HG02970 (cell line): ENCODE measurements at regions not wholly inside any gene's neighbourhood (a gene's known extent, or its start where the extent isn't known, plus 50 kb on each side); places are given as distances from the start of the nearest gene placed in this dataset.

Experiments
- ATAC-seq: cut with Tn5 transposase; IDR thresholded peaks from one replicate; pipeline ENCODE4 v1.9.1; 2021; ENCODE audit warnings: mild to moderate bottlenecking, moderate library complexity, moderate number of reproducible peaks; ENCODE audit not compliant: unreplicated experiment, low FRiP score

DNA sequence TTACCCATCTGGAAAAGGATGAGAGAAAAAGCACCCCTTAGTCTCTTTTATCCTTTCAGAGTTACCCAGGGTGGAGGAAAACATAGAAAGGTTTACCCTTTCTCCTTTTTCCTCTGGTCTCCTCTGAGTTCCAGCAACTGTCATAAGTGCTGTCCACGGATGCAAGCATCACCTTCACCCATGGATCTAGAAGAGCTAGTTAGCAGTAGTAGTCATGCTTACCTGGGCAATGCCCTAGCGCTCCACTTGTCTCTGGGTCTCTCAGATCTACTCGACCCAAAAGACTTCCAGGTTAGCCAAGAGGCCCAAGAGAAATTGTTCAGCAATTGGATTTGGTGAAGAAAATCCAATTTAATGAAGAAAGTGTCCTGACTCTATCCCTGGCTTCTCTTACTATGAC lies 656.2 kb upstream of the PTPRD start:
- no peak for ATAC-seq

DNA sequence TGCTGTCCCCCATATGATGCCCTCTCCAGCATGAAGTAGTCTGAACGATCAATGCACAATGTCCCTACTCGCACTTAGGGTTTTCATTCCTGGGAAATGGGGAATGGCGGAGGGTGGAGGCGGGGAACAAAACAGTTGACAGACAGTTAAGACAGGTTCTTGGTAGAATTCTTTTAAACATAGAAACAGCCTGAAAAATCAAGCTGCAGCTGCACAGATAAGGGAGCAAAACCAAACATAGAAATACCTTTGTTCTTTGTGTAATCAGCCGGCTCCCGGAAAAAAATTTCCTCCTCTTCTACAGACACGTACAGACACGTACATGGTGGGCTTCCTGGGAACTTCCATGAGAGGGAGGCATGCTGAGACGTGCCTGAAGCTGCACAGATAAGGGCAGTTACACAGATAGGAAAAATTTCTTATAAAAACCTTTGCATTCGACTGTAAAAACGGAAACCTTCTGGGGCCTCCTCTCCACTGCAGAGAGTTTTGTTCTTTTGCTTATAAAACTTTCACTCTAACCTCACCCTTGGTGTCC lies 662.4 kb upstream of the PTPRD start:
- ATAC-seq, result no peak

DNA sequence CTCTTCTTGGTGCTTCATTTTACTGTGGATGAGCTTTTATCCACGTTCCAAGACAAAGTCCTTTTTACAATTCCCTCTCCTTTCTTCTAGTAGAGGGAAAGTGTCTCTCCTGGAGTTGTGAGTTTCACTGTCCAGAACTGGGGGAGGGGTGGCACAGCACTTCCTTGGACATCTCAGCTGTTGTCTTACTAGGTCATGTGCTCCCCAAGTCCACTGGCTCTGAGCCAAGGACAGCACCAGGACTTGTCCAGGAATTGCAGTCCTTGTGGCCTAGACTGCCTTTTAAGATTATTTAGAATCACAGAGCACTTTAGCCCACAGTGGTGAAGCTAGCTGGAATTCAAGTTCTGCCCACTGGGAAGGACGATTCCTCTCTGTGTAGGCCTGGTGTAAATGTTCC lies 700.2 kb upstream of the PTPRD start:
- no peak for ATAC-seq

DNA sequence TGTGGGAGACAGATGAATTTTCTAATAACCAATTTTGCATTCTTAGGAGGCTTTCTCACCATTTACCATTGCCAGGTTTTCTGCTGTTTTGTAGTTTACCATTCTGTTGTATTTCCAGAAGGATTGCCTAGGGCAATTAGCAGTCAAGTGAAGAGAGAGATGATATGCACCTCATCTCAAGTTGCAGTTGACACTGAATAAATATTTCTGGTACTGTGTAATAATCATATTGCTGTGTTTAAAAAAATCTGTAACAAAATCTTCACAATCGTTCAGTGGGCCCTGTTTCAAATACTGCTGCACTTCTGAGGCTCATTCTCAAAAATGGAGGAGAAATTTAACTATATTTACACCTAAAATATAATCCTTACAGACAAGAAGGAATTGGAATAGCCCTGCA lies 706.1 kb upstream of the PTPRD start:
- no peak for ATAC-seq

DNA sequence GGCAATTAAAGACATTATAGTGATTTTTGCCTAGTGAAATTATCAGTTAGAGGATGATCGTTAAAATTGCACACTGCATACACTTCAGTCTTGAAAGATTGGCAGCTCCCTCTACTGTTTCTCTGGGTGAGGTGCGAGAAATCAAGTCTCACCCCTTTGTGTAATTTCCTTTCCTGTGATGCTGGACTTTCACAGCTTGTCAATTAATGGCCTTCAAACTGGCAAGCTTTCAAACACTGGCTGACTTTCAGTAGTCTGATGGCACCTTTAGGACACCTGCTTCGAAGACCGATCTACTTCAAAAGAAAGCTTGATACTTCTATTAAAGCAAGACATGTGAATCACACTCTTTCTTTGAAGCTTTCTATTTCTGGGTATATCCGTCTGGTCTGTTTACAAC lies 706.7 kb upstream of the PTPRD start:
- ATAC-seq, result no peak

DNA sequence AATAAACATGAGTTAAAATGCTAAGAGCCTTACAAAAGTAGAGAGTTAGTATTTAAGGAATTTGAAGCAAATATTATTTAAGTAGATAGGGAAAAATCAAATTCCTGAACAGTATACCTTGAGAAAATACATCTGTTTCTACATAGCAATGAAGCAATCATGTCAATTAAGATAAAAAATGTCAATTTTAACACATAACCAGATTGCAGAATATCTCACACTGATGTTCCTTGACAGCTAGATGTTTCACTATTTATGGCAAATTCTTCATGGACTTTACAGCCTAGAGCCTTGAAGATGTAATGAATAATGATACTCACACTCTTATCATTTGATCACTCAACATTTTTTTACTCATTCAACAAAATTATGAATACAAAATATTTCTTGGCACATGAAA lies 708.2 kb upstream of the PTPRD start:
- ATAC-seq, result no peak

DNA sequence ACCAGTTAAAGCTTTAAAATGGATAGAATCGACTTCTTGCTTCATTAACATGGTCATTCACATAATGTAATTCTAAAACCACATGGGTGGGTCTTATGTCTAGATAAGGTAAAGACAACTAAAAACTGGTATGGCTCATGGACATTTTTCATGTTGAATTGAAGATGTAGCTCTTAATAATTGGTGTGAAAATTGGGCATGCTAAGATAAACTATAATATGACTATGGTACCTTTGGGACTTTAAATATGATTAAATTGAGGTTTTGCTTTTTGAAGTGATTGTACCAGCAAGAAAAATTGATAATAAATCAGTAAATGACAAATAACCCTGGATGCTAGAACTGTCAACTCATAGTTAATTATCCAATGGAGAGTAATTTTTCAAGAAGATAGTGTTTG lies 710.7 kb upstream of the PTPRD start:
- ATAC-seq, result no peak

DNA sequence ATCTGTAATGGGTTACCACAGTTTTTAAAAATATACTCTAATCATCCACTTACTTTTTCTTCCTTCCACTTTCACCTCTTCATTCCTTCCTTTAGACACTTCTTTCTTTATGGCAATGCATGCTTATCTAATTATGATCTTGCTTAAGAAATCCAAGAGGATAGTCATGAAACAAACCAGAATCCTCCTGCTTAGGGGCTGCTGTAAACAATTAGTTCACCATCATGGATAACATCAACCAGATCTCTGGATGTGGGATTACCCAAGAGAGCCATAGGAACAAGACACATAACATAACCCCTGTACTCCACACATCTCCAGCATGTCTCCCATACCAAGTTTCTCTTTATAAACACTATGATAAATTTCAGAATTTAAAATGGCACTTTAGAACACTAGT lies 713.4 kb upstream of the PTPRD start:
- no peak for ATAC-seq

DNA sequence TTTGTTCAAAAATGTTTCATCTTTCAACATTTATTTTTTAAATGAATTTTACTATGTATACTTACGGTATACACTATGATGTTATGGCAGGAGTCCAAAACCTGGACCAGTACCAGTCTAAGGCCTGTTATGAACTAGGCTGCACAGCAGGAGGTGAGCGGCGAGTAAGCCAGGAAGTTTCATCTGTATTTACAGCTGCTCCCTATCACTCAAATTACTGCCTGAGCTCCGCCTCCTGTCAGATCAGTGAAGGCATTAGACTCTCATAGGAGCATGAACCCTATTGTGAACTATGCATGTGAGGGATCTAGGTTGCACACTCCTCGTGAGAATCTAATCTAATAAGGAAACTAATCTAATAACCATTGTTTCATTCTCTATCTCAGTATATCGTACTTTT lies 715.5 kb upstream of the PTPRD start:
- no peak for ATAC-seq

DNA sequence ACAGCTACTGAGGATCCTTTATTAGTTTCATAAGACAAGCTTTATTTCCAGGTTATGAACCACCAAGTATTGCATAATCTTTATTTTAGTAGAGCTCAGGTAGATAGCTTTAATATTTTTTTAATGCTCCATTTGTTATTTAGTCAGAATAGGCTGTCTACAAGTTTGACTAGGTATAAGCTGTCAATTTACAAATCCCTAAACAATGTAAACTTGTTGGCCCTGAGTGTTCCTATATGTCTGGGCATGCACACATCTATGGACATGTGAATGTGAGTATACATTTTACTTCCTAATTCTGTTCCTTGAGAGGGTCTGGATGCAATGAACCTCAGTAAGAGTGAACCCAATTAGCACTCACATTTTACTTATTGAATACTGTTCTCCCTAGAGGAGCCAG lies 722.2 kb upstream of the PTPRD start:
- no peak for ATAC-seq

DNA sequence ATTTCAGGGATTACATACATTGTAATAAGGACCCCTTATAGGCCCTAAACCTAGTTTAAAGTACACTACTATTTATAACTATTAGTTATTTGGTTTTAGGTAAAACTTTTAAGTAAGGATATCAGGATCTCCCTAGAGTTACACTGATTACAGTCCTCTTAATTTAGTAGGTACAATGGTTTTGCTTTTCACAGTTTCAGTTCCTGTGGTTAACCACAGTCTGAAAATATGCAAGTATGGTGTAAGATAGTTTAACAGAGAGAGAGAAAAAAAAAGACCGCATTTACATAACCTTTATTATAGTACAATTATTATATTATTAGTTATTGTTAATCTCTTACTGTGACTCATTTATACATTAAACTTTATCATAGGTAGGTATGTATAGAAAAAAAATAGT lies 725.3 kb upstream of the PTPRD start:
- ATAC-seq, result peak; percentile 73

DNA sequence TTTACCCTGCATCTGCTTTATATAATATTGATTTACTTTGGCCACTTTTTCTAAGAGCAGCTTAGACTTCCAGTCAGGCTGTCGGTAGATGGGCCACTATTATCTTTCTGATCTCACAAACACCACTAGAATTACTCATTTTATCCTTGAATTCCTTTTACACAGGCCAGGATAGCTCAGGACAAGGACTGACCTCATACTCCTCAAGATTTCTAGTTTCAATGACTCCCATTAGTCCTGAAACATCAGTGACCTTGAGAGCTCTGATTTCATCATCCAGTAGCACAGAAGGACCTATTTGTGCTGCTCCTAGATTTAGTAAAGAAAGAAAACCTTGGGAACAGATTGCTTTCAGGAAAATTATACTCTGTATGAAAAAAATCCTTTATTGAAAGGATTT lies 727.9 kb upstream of the PTPRD start:
- no peak for ATAC-seq

DNA sequence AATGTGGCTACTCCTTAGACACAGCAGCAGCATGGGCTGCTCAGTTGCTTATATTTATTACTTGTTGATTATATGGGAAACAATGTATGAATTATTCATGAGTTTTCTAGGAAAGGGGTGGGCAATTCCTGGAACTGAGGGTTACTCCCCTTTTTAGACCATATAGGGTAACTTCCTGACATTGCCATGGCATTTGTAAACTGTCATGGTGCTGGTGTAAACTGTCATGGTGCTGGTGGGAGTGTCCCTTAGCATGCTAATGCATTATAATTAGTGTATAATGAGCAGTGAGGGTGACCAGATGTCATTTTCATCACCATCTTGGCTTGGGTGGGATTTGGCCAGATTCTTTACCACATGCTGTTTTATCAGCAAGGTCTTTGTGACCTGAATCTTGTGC lies 734.6 kb upstream of the PTPRD start:
- no peak for ATAC-seq

DNA sequence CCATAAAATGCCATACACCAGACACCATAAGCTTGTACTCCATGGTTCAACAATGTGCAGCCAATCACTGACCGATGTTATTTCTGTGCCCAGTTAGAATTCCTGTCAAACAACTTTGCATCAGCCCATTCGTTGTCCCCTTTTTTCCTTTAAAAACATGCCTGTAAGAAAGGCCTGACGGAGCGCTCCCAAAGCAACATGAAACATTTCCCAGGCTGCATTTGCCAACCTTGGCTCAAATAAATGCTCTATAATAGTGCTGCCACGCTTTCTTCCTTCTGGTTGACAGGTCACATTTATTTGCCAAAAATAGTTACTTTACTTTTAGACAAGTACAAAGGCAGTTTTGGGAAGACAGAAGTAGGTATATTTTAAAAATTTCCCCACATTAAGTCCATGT lies 735.6 kb upstream of the PTPRD start:
- ATAC-seq, result no peak

DNA sequence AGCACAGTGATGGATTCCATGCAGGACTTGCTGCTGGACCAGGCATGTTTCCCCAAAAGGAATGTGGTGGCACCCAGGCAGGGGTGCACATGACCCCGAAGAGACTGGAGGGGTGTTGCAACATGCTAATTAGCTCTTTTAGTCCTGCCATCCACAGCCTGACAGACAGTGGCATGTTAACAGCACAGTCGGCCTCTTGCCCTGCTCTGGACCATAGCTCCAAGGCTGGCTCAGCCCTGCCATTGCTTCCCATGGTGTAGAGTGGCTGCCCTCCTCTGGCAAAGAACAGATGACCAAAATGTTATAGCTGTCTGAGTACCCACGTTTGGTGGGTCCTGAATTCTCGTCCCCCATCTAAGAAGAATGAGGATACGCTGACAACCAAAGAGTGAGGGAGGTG lies 736.4 kb upstream of the PTPRD start:
- ATAC-seq, result no peak

DNA sequence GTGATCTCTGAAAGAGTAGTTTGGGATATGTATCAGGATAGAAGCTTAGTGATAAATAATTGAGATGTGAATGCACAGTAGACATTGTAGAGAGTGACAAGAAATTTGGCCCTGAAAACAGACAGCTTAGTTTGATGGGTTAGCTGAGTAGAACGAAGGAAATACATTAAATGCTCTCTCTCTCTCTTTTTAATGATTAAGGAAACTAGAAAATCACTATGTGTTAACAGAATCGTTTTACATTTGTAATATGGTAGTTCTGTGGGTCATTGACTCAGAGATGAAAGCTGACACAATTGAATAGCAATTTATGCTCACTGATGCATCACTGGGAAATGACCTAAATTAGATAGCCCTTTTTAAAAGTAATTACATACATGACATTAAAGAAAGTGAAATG lies 739.8 kb upstream of the PTPRD start:
- no peak for ATAC-seq

DNA sequence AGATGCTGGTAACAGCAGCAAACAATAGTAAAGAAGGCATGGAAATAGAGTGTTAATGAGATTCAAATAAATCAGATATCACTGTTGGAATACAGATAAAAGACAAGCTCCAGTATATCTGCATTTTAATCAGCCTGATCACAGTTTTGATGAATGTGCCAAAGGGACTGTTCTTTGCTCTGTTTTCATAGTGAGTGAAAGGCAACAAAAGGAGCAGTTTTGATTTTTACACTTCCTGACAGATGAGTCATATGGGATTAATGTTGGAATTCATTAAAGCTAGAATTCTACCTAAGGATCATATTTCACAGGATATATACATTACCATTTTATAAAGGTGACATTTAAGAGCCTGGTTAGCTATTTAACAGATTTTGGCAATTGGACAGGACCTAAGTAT lies 743.3 kb upstream of the PTPRD start:
- ATAC-seq, result no peak

DNA sequence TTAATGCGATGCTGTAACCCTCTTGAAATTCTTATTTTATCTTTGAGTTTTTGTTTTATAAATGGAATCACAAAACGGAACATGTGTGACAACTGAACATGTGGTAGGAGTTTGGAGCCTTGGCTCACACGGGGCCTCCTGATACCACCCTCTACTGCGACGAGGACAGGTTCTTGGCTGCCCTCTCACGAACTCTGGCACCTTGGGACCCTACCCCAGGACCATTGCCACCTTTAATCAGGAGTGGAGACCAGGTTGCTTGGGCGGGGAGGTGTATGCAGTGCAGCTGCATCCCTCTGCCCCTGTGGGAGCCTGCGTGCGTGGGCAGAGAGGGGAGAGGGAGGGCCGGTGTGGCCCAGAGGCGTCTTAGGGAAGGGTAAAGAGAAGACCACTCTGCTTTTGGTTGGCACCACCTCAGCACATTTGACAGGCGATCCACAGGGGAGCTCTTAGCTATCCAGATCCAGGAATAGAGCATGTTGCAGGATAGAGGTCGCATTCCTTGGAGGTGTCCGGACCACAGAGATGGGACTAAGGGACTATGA lies 753.9 kb upstream of the PTPRD start:
- no peak for ATAC-seq

DNA sequence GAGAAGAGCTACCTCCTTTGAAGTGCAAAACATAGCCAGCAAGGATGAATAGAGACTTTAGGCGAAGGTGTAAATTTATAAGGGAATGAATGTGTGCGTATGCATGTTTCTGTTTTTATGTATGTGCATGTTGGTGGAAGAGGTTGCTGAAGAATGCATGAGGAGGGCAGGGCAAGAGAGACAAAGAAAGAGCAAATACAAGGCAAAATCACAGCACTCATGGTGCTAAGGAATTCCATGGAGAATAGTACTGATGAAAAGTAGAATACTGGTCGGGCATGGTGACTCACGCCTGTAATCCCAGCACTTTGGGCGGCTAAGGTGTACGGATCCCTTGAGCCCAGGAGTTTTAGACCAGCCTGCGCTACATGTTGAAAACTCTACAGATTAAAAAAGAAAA lies 762.1 kb upstream of the PTPRD start:
- ATAC-seq, result no peak

DNA sequence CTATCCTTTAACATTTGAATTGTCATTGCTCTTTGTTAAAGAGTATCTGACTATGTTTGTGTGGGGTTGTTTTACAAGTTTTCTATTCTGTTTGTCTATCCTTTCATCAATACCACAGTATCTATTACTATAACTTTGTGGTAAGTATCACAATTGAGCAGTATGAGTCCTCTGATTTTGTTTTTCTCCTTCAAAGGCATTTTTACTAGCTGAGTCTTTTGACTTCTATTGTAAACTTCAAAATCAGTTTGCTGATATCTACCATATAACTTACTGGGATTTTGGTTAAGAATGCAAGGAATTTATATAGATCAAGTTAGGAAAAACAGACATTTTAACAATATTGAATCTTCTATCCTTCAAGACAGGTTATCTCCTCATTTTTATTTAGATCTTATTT lies 789.8 kb upstream of the PTPRD start:
- ATAC-seq, result no peak

DNA sequence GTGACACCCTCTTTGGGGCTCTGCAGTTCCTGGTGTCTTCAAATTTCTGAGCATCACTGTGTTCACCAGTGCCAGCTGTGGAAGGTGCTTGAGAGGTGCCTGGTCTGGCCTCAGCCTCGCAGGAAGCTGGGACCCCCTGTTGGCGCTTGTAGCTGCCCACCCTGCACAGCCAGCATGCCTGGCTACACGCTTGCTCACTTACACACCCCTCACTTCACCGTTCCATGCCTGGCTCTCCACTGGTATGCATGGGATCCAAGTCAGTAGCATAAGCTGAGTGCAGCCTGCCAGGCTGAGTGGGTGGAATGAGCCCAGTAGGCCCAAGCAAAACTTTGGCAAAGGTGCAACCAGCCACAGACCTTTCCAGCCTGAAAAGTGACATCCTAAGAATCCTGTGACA lies 801.4 kb upstream of the PTPRD start:
- no peak for ATAC-seq

DNA sequence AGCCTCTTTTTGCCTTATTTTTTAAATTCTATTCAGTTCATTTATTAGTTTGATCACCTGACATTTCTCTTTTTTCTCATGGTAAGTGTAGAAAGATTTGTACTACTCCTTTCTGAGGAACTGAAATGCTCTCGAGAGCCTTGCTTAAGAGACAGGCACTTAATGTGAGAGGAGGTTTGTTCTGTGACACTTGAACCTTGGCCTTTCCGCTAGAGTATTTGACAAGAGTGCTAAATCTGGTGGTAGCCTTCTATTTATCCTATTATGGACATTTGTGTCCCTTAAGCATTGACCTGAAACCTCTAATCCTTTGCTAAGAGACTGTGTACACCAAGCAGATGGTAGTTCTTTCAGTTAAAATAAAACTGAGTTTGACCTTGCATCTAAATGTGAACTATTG lies 805.0 kb upstream of the PTPRD start:
- ATAC-seq, result no peak

DNA sequence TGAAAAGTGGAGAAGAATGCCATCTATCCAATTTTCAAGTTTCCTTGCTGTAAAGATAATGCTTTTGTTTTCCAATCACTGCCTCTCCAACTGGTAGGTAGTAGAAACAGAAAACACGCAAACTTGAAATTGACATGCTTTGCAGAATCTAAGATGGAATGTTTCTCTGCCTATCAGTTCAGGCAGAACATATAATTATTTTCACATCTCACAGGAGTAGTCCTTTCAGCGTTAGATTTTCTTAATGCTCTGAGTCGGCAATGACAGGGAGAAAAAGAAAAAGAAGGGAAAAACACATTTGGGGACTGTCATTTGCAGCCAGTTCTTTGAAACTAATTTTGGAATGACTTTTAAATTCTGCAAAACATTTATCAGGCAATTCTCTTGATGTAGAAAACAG lies 818.7 kb upstream of the PTPRD start:
- ATAC-seq, result no peak
